AG04450 (cell line): ENCODE measurements at regions not wholly inside any gene's neighbourhood (a gene's known extent, or its start where the extent isn't known, plus 50 kb on each side); places are given as distances from the start of the nearest gene placed in this dataset.

Experiments used
- CTCF ChIA-PET: fragments of 300-600, 350-600 bp; formaldehyde crosslinking; extraction: SDS; loops from one replicate; lab custom pipeline; 2022; ENCODE audit warnings: antibody characterized with exemption, inconsistent platforms; lab: Charles Lee
- POLR2A ChIA-PET: fragments of 350-600 bp; formaldehyde crosslinking; extraction: SDS; loops from one replicate; lab custom pipeline; 2021; ENCODE audit warnings: antibody characterized with exemption, inconsistent platforms; lab: Yijun Ruan, JAX
- DNase-seq: peaks from one replicate; pipeline ENCODE4 v3.0.0-alpha.2; 2011; ENCODE audit warnings: low read depth, low spot score
- H3K27ac ChIP-seq: one replicate; pipeline ENCODE4 v1.5.1; 2012; ENCODE audit warnings: low read depth, low read length, control low read depth
- H3K27me3 ChIP-seq: one replicate; pipeline ENCODE4 v1.6.0; 2012; ENCODE audit warnings: low read length; ENCODE audit not compliant: control insufficient read depth, insufficient read depth
- H3K4me3 ChIP-seq: 2 replicates; pipeline ENCODE4 v1.5.1; 2011; ENCODE audit warnings: mild to moderate bottlenecking, low read depth, low read length, control low read depth
- H3K9me3 ChIP-seq: 2 replicates; pipeline ENCODE4 v1.5.1; 2012; ENCODE audit warnings: low read length; ENCODE audit not compliant: control insufficient read depth, insufficient read depth
- CTCF ChIP-seq: IDR thresholded peaks from 2 replicates; pipeline ENCODE4 v1.5.1; 2011; ENCODE audit warnings: low read depth, low read length, control low read depth, inconsistent platforms

- no peak overlapping the region for H3K4me3 ChIP-seq
- peaks cover 6% of the 10 kb centered on the region for H3K9me3 ChIP-seq
- no peak for DNase-seq
- H3K27me3 ChIP-seq, result no peaks in the 10 kb centered on the region
- TF ChIP-seq CTCF, result no peak
- ChIA-PET POLR2A (no interaction called here), CTCF (no interaction called here)
- H3K27ac ChIP-seq, result no peak overlapping the region
These were observed 79.8 kb upstream of the F3 start for GRCh38 chr1:94621395-94621794.

- CTCF ChIA-PET, result no interaction called here
- Histone ChIP-seq H3K27ac (no peak overlapping the region), H3K9me3 (peaks cover 6% of the 10 kb centered on the region), H3K4me3 (no peak overlapping the region), H3K27me3 (no peaks in the 10 kb centered on the region)
- POLR2A ChIA-PET, result no interaction called here
- no peak for DNase-seq
- TF ChIP-seq CTCF, result no peak
These were observed 78.9 kb upstream of the F3 start for GRCh38 chr1:94620345-94621031.

- DNase-seq, result no peak
- ChIA-PET POLR2A (no interaction called here), CTCF (no interaction called here)
- Histone ChIP-seq H3K27ac (no peak overlapping the region), H3K4me3 (no peak overlapping the region), H3K27me3 (no peaks in the 10 kb centered on the region), H3K9me3 (peaks cover 6% of the 10 kb centered on the region)
- no peak for TF ChIP-seq CTCF
These were observed 78.2 kb upstream of the F3 start for GRCh38 chr1:94619731-94620130.

- CTCF ChIA-PET, result no interaction called here
- peaks cover 6% of the 10 kb centered on the region for H3K9me3 ChIP-seq
- POLR2A ChIA-PET, result no interaction called here
- no peak for TF ChIP-seq CTCF
- H3K27ac ChIP-seq, result no peak overlapping the region
- no peaks in the 10 kb centered on the region for H3K27me3 ChIP-seq
- no peak for DNase-seq
- H3K4me3 ChIP-seq, result no peak overlapping the region
These were observed 76.6 kb upstream of the F3 start for GRCh38 chr1:94617957-94618739.

- Histone ChIP-seq H3K27ac (no peak overlapping the region), H3K27me3 (no peaks in the 10 kb centered on the region), H3K9me3 (peaks cover 6% of the 10 kb centered on the region), H3K4me3 (no peak overlapping the region)
- TF ChIP-seq CTCF, result no peak
- POLR2A ChIA-PET, result no interaction called here
- CTCF ChIA-PET, result no interaction called here
- no peak for DNase-seq
These were observed 75.7 kb upstream of the F3 start for GRCh38 chr1:94617134-94617805.
